WTC11 (cell line): ENCODE measurements at regions not wholly inside any gene's neighbourhood (a gene's known extent, or its start where the extent isn't known, plus 50 kb on each side); places are given as distances from the start of the nearest gene placed in this dataset.

ENCODE experiments used
- ATAC-seq: fragments of 200-7000 bp; cut with Tn5 transposase; 2 replicates; pipeline ENCODE4 v1.10.0; 2021; ENCODE audit warnings: mild to moderate bottlenecking, moderate library complexity
- CTCF ChIA-PET: fragments of 300-600 bp; sonication (Branson Sonifier 250); formaldehyde crosslinking; loops from one replicate; lab custom pipeline; 2021; ENCODE audit warnings: antibody characterized with exemption; lab: Charles Lee
- POLR2A ChIA-PET: fragments of 350-600 bp; sonication (Branson Sonifier 250); formaldehyde crosslinking; loops from one replicate; lab custom pipeline; 2021; ENCODE audit warnings: antibody characterized with exemption; lab: Charles Lee
- DNase-seq: peaks from one replicate; pipeline ENCODE4 v3.0.0; 2021; ENCODE audit warnings: low spot score
- H3K27ac Mint-ChIP-seq: 2 replicates; pipeline ENCODE4 v1.8.0; 2021; ENCODE audit warnings: mixed read lengths
- H3K27me3 Mint-ChIP-seq: 2 replicates; pipeline ENCODE4 v1.8.0; 2021; ENCODE audit warnings: low read depth, mild to moderate bottlenecking, moderate library complexity, mixed read lengths
- H3K36me3 Mint-ChIP-seq: 2 replicates; pipeline ENCODE4 v1.8.0; 2021; ENCODE audit warnings: mixed read lengths
- H3K4me1 Mint-ChIP-seq: 2 replicates; pipeline ENCODE4 v1.8.0; 2022; ENCODE audit warnings: mixed read lengths
- H3K4me3 Mint-ChIP-seq: 2 replicates; pipeline ENCODE4 v1.8.0; 2021; ENCODE audit warnings: mild to moderate bottlenecking, moderate library complexity, mixed read lengths
- H3K9me3 Mint-ChIP-seq: 2 replicates; pipeline ENCODE4 v1.8.0; 2021; ENCODE audit warnings: mixed read lengths
- ATF1 ChIP-seq: sonication (generic); formaldehyde crosslinking; IDR thresholded peaks from 2 replicates; pipeline ENCODE4 v1.8.1; 2023; ENCODE audit warnings: mild to moderate bottlenecking, moderate library complexity, missing genetic modification reagents
- ELF4 ChIP-seq: sonication (generic); formaldehyde crosslinking; IDR thresholded peaks from 2 replicates; pipeline ENCODE4 v1.8.1; 2022; ENCODE audit warnings: low read depth, mild to moderate bottlenecking, moderate library complexity, missing genetic modification reagents
- ESRRA ChIP-seq: sonication (generic); formaldehyde crosslinking; IDR thresholded peaks from 2 replicates; pipeline ENCODE4 v1.8.1; 2022; ENCODE audit warnings: mild to moderate bottlenecking, missing genetic modification reagents, borderline replicate concordance
- HMGA2 ChIP-seq: fragments of 250-450 bp; sonication (Bioruptor Pico); IDR thresholded peaks from 2 replicates; pipeline ENCODE4 v1.4.0; 2021; ENCODE audit warnings: mild to moderate bottlenecking, moderate library complexity
- NR2C2 ChIP-seq: sonication (generic); formaldehyde crosslinking; IDR thresholded peaks from 2 replicates; pipeline ENCODE4 v1.8.0; 2022; ENCODE audit warnings: mild to moderate bottlenecking, missing genetic modification reagents
- PRRX2 ChIP-seq: fragments of 250-450 bp; sonication (Bioruptor Pico); IDR thresholded peaks from 2 replicates; pipeline ENCODE4 v1.8.0; 2021; ENCODE audit warnings: mild to moderate bottlenecking
- RORB ChIP-seq: fragments of 250-450 bp; sonication (Bioruptor Pico); IDR thresholded peaks from 2 replicates; pipeline ENCODE4 v1.9.0; 2021; ENCODE audit warnings: mild to moderate bottlenecking
- ZBTB21 ChIP-seq: sonication (generic); formaldehyde crosslinking; IDR thresholded peaks from 2 replicates; pipeline ENCODE4 v1.8.1; 2023; ENCODE audit warnings: mild to moderate bottlenecking, missing genetic modification reagents, borderline replicate concordance
- ZNF671 ChIP-seq: fragments of 250-450 bp; sonication (Bioruptor Pico); IDR thresholded peaks from 2 replicates; pipeline ENCODE4 v1.8.0; 2021; ENCODE audit warnings: mild to moderate bottlenecking
- TF ChIP-seq, protein P1 (sequence below): sonication (generic); formaldehyde crosslinking; IDR thresholded peaks from 2 replicates; pipeline ENCODE4 v1.8.1; 2022; ENCODE audit warnings: low read depth, missing genetic modification reagents, borderline replicate concordance
- TF ChIP-seq, protein P2 (sequence below): sonication (generic); formaldehyde crosslinking; IDR thresholded peaks from 2 replicates; pipeline ENCODE4 v1.8.0; 2022; ENCODE audit warnings: mild to moderate bottlenecking, missing genetic modification reagents
- TF ChIP-seq, protein P3 (sequence below): fragments of 250-450 bp; sonication (Bioruptor Pico); IDR thresholded peaks from 2 replicates; pipeline ENCODE4 v1.9.0; 2021; ENCODE audit warnings: mild to moderate bottlenecking, borderline replicate concordance
- TF ChIP-seq, protein P4 (sequence below): sonication (generic); formaldehyde crosslinking; IDR thresholded peaks from 2 replicates; pipeline ENCODE4 v1.8.1; 2023; ENCODE audit warnings: mild to moderate bottlenecking, moderate library complexity, missing genetic modification reagents
- TF ChIP-seq, protein P5 (sequence below): sonication (generic); formaldehyde crosslinking; IDR thresholded peaks from 2 replicates; pipeline ENCODE4 v1.8.1; 2022; ENCODE audit warnings: mild to moderate bottlenecking, missing genetic modification reagents, moderate library complexity, borderline replicate concordance
- TF ChIP-seq, protein P6 (sequence below): fragments of 250-450 bp; sonication (Bioruptor Pico); IDR thresholded peaks from 2 replicates; pipeline ENCODE4 v1.9.0; 2021; ENCODE audit warnings: mild to moderate bottlenecking
- TF ChIP-seq, protein P7 (sequence below): sonication (generic); formaldehyde crosslinking; IDR thresholded peaks from 2 replicates; pipeline ENCODE4 v1.8.0; 2023; ENCODE audit warnings: missing genetic modification reagents
- TF ChIP-seq, protein P8 (sequence below): sonication (generic); formaldehyde crosslinking; IDR thresholded peaks from 2 replicates; pipeline ENCODE4 v1.8.1; 2023; ENCODE audit warnings: mild to moderate bottlenecking, missing genetic modification reagents
- TF ChIP-seq, protein P9 (sequence below): sonication (generic); formaldehyde crosslinking; IDR thresholded peaks from 2 replicates; pipeline ENCODE4 v1.8.0; 2022; ENCODE audit warnings: missing genetic modification reagents

DNA sequence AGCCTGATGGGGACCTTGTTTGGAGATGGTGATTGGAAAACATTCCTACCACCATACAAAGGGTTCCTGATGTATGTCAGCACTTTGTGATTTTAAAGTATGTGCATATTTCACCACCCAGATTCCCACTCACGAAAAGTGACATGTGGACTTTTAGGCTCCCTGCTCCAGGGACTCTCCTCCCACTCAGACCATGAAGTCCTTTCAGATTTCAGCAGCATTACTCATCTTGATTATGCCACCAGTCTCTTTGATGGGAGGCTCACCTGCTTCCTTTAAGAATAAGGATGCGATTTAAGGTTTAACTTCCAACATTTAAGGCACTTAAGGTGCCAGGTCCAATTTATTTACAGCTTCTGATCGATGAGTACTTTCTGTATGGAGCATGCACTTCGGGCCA, 204.4 kb downstream of the PPARGC1A start:
- POLR2A ChIA-PET: no interaction called here

More for the DNA sequence above, 204.4 kb downstream of the PPARGC1A start:
- peaks cover 23% of the 10 kb centered on the region for H3K4me1 Mint-ChIP-seq
- no peak overlapping the region for H3K4me3 Mint-ChIP-seq
- no peak overlapping the region for H3K27ac Mint-ChIP-seq
- CTCF ChIA-PET: interaction anchor here (0.9 kb wide), 1 partner anchor 317 kb away, joined by 4 read pairs; no protein-coding TSS in a partner anchor
- DNase-seq: no peak
- no peaks in the 10 kb centered on the region; the same call in none of the 2 replicates for H3K27me3 Mint-ChIP-seq
- no peak for ATAC-seq
- TF ChIP-seq, protein P1, sequence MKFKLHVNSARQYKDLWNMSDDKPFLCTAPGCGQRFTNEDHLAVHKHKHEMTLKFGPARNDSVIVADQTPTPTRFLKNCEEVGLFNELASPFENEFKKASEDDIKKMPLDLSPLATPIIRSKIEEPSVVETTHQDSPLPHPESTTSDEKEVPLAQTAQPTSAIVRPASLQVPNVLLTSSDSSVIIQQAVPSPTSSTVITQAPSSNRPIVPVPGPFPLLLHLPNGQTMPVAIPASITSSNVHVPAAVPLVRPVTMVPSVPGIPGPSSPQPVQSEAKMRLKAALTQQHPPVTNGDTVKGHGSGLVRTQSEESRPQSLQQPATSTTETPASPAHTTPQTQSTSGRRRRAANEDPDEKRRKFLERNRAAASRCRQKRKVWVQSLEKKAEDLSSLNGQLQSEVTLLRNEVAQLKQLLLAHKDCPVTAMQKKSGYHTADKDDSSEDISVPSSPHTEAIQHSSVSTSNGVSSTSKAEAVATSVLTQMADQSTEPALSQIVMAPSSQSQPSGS: no peak
- TF ChIP-seq, protein P2, sequence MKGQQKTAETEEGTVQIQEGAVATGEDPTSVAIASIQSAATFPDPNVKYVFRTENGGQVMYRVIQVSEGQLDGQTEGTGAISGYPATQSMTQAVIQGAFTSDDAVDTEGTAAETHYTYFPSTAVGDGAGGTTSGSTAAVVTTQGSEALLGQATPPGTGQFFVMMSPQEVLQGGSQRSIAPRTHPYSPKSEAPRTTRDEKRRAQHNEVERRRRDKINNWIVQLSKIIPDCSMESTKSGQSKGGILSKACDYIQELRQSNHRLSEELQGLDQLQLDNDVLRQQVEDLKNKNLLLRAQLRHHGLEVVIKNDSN: no peak
- TF ChIP-seq, protein P3, sequence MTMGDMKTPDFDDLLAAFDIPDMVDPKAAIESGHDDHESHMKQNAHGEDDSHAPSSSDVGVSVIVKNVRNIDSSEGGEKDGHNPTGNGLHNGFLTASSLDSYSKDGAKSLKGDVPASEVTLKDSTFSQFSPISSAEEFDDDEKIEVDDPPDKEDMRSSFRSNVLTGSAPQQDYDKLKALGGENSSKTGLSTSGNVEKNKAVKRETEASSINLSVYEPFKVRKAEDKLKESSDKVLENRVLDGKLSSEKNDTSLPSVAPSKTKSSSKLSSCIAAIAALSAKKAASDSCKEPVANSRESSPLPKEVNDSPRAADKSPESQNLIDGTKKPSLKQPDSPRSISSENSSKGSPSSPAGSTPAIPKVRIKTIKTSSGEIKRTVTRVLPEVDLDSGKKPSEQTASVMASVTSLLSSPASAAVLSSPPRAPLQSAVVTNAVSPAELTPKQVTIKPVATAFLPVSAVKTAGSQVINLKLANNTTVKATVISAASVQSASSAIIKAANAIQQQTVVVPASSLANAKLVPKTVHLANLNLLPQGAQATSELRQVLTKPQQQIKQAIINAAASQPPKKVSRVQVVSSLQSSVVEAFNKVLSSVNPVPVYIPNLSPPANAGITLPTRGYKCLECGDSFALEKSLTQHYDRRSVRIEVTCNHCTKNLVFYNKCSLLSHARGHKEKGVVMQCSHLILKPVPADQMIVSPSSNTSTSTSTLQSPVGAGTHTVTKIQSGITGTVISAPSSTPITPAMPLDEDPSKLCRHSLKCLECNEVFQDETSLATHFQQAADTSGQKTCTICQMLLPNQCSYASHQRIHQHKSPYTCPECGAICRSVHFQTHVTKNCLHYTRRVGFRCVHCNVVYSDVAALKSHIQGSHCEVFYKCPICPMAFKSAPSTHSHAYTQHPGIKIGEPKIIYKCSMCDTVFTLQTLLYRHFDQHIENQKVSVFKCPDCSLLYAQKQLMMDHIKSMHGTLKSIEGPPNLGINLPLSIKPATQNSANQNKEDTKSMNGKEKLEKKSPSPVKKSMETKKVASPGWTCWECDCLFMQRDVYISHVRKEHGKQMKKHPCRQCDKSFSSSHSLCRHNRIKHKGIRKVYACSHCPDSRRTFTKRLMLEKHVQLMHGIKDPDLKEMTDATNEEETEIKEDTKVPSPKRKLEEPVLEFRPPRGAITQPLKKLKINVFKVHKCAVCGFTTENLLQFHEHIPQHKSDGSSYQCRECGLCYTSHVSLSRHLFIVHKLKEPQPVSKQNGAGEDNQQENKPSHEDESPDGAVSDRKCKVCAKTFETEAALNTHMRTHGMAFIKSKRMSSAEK (CRISPR knock-in tag): no peak
- TF ChIP-seq ESRRA (no peak), ELF4 (no peak), NR2C2 (CRISPR knock-in tag) (no peak), ZBTB21 (CRISPR knock-in tag) (no peak), RORB (CRISPR knock-in tag) (no peak), ATF1 (CRISPR knock-in tag) (no peak), ZNF671 (CRISPR knock-in tag) (no peak), PRRX2 (CRISPR knock-in tag) (no peak), HMGA2 (no peak)
- TF ChIP-seq, protein P4, sequence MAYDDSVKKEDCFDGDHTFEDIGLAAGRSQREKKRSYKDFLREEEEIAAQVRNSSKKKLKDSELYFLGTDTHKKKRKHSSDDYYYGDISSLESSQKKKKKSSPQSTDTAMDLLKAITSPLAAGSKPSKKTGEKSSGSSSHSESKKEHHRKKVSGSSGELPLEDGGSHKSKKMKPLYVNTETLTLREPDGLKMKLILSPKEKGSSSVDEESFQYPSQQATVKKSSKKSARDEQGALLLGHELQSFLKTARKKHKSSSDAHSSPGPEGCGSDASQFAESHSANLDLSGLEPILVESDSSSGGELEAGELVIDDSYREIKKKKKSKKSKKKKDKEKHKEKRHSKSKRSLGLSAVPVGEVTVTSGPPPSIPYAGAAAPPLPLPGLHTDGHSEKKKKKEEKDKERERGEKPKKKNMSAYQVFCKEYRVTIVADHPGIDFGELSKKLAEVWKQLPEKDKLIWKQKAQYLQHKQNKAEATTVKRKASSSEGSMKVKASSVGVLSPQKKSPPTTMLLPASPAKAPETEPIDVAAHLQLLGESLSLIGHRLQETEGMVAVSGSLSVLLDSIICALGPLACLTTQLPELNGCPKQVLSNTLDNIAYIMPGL (CRISPR knock-in tag): no peak
- TF ChIP-seq, protein P5, sequence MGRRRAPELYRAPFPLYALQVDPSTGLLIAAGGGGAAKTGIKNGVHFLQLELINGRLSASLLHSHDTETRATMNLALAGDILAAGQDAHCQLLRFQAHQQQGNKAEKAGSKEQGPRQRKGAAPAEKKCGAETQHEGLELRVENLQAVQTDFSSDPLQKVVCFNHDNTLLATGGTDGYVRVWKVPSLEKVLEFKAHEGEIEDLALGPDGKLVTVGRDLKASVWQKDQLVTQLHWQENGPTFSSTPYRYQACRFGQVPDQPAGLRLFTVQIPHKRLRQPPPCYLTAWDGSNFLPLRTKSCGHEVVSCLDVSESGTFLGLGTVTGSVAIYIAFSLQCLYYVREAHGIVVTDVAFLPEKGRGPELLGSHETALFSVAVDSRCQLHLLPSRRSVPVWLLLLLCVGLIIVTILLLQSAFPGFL (CRISPR knock-in tag): no peak
- TF ChIP-seq, protein P6, sequence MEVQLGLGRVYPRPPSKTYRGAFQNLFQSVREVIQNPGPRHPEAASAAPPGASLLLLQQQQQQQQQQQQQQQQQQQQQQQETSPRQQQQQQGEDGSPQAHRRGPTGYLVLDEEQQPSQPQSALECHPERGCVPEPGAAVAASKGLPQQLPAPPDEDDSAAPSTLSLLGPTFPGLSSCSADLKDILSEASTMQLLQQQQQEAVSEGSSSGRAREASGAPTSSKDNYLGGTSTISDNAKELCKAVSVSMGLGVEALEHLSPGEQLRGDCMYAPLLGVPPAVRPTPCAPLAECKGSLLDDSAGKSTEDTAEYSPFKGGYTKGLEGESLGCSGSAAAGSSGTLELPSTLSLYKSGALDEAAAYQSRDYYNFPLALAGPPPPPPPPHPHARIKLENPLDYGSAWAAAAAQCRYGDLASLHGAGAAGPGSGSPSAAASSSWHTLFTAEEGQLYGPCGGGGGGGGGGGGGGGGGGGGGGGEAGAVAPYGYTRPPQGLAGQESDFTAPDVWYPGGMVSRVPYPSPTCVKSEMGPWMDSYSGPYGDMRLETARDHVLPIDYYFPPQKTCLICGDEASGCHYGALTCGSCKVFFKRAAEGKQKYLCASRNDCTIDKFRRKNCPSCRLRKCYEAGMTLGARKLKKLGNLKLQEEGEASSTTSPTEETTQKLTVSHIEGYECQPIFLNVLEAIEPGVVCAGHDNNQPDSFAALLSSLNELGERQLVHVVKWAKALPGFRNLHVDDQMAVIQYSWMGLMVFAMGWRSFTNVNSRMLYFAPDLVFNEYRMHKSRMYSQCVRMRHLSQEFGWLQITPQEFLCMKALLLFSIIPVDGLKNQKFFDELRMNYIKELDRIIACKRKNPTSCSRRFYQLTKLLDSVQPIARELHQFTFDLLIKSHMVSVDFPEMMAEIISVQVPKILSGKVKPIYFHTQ (CRISPR knock-in tag): no peak
- TF ChIP-seq, protein P7, sequence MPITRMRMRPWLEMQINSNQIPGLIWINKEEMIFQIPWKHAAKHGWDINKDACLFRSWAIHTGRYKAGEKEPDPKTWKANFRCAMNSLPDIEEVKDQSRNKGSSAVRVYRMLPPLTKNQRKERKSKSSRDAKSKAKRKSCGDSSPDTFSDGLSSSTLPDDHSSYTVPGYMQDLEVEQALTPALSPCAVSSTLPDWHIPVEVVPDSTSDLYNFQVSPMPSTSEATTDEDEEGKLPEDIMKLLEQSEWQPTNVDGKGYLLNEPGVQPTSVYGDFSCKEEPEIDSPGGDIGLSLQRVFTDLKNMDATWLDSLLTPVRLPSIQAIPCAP (CRISPR knock-in tag): no peak
- TF ChIP-seq, protein P8, sequence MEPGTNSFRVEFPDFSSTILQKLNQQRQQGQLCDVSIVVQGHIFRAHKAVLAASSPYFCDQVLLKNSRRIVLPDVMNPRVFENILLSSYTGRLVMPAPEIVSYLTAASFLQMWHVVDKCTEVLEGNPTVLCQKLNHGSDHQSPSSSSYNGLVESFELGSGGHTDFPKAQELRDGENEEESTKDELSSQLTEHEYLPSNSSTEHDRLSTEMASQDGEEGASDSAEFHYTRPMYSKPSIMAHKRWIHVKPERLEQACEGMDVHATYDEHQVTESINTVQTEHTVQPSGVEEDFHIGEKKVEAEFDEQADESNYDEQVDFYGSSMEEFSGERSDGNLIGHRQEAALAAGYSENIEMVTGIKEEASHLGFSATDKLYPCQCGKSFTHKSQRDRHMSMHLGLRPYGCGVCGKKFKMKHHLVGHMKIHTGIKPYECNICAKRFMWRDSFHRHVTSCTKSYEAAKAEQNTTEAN: no peak
- TF ChIP-seq, protein P9, sequence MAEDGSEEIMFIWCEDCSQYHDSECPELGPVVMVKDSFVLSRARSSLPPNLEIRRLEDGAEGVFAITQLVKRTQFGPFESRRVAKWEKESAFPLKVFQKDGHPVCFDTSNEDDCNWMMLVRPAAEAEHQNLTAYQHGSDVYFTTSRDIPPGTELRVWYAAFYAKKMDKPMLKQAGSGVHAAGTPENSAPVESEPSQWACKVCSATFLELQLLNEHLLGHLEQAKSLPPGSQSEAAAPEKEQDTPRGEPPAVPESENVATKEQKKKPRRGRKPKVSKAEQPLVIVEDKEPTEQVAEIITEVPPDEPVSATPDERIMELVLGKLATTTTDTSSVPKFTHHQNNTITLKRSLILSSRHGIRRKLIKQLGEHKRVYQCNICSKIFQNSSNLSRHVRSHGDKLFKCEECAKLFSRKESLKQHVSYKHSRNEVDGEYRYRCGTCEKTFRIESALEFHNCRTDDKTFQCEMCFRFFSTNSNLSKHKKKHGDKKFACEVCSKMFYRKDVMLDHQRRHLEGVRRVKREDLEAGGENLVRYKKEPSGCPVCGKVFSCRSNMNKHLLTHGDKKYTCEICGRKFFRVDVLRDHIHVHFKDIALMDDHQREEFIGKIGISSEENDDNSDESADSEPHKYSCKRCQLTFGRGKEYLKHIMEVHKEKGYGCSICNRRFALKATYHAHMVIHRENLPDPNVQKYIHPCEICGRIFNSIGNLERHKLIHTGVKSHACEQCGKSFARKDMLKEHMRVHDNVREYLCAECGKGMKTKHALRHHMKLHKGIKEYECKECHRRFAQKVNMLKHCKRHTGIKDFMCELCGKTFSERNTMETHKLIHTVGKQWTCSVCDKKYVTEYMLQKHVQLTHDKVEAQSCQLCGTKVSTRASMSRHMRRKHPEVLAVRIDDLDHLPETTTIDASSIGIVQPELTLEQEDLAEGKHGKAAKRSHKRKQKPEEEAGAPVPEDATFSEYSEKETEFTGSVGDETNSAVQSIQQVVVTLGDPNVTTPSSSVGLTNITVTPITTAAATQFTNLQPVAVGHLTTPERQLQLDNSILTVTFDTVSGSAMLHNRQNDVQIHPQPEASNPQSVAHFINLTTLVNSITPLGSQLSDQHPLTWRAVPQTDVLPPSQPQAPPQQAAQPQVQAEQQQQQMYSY: no peak
- H3K36me3 Mint-ChIP-seq: peaks cover 36% of the 10 kb centered on the region
- peaks cover 39% of the 10 kb centered on the region for H3K9me3 Mint-ChIP-seq
